Adipocyte (in vitro differentiated cells): ENCODE measurements at regions not wholly inside any gene's neighbourhood (a gene's known extent, or its start where the extent isn't known, plus 50 kb on each side); places are given as distances from the start of the nearest gene placed in this dataset.
A peak's percentile ranks its signal among the peaks of the same experiment; 100 is the strongest.

Experiments used
- DNase-seq: peaks from one replicate; pipeline ENCODE4 v3.0.0-alpha.2; 2015; ENCODE audit warnings: low read depth
- H3K27me3 ChIP-seq: replicated peaks from 2 replicates; pipeline ENCODE4 v1.7.0; 2013; ENCODE audit warnings: mild to moderate bottlenecking, low read length, moderate library complexity; ENCODE audit not compliant: control insufficient read depth, insufficient read depth
- H3K36me3 ChIP-seq: 2 replicates; pipeline ENCODE4 v1.7.0; 2013; ENCODE audit warnings: low read length, mild to moderate bottlenecking, moderate library complexity; ENCODE audit not compliant: control insufficient read depth, insufficient read depth, severe bottlenecking
- H3K4me1 ChIP-seq: 2 replicates; pipeline ENCODE4 v1.7.0; 2013; ENCODE audit warnings: mild to moderate bottlenecking, low read length, moderate library complexity; ENCODE audit not compliant: control insufficient read depth, insufficient read depth
- H3K4me3 ChIP-seq: 2 replicates; pipeline ENCODE4 v1.7.0; 2013; ENCODE audit warnings: mild to moderate bottlenecking, low read length, moderate library complexity
- H3K9ac ChIP-seq: 2 replicates; pipeline ENCODE4 v1.7.0; 2013; ENCODE audit warnings: mild to moderate bottlenecking, low read length, moderate library complexity
- H3K9me3 ChIP-seq: 2 replicates; pipeline ENCODE4 v1.7.0; 2013; ENCODE audit warnings: mild to moderate bottlenecking, low read length, moderate library complexity; ENCODE audit not compliant: control insufficient read depth

DNA sequence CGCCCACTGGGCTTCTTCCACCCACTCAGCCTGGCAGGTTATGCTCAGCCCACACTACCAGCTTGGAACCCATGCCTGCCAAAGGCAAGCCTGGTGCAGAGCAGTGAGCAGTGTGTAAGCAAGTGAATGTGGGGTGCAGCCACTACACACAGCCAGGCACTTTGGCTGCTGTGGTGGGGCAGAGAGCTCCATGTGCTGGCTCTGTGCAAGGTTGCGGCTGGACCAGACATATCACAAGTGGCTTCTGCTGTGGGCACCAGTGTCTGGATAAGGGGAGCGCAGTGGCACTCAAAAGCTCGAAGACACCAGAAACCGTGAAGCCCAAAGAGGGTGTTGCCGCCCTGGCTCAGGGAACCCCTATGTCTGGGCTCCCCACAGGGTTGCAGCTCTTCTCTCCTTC, 563.7 kb downstream of the SI start:
- no peaks in the 10 kb centered on the region for H3K27me3 ChIP-seq
- H3K4me3 ChIP-seq = no peak overlapping the region
- no peak overlapping the region for H3K9ac ChIP-seq
- no peaks in the 10 kb centered on the region for H3K4me1 ChIP-seq
- peaks cover 10% of the 10 kb centered on the region for H3K9me3 ChIP-seq
- H3K36me3 ChIP-seq = no peaks in the 10 kb centered on the region
- no peak for DNase-seq

DNA sequence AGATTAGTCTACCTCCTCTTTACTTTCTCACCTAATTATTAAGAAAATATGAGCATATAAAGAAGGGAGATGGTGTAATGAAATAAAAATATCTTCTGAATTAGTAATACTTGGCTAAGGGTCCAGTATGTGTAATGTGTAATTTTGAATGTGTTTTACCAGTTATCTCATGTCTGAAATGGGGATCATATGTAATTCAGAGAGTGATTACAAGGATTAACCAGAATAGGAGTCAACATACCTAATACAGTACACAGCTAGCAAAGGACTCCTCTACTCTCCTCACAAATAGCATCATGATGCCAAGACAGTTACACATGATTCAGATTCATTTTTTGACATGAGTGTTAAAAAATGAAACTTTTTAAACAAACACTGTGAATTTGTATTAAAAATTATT, 570.4 kb downstream of the SI start:
- Histone ChIP-seq H3K27me3 (no peaks in the 10 kb centered on the region), H3K9ac (no peak overlapping the region), H3K4me1 (peaks cover 5% of the 10 kb centered on the region), H3K36me3 (no peaks in the 10 kb centered on the region), H3K4me3 (no peak overlapping the region), H3K9me3 (no peaks in the 10 kb centered on the region)
- DNase-seq = no peak

DNA sequence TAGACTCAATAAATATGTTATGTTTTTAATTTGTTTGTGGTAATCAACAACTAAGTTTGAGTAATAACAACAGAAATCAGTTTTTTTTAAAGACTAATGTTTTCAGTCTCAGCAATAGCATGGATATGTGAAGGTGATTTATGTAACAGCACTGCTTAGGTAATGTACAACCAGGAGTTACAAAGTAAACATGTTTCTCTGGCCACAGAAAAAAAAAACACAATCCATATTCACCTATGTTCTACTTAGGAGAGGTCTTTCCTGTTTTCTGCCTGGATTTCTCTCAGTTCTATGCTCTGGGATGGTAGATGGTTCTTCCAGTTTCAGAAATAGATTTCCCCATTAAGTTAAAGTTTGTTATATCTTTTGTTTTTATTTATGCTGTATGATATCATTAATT, 579.4 kb downstream of the SI start:
- Histone ChIP-seq H3K27me3 (no peaks in the 10 kb centered on the region), H3K9me3 (no peaks in the 10 kb centered on the region), H3K4me1 (peaks cover 4% of the 10 kb centered on the region), H3K9ac (no peak overlapping the region), H3K4me3 (no peak overlapping the region), H3K36me3 (no peaks in the 10 kb centered on the region)
- DNase-seq = no peak

DNA sequence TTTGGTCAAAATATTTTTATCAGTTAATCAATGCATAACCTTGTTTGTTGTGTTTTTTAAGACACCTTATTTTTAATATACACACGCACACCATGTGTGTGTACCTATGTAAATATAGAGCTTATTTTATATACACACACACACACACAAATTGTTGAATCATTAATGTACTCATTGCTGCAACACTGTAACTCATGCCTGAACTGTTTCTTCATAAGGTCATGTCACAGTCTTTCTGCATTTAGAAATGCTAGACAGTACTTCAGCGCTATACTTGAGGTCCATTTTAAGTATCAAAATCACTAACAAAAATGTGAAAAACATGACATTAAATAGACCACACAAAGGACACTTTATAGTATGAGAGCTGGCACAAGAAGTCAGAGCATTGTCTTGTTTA, 589.4 kb downstream of the SI start:
- Histone ChIP-seq H3K9me3 (no peaks in the 10 kb centered on the region), H3K9ac (no peak overlapping the region), H3K36me3 (no peaks in the 10 kb centered on the region), H3K4me3 (no peak overlapping the region), H3K27me3 (no peaks in the 10 kb centered on the region), H3K4me1 (peaks cover 9% of the 10 kb centered on the region)
- peak; percentile 22 for DNase-seq

DNA sequence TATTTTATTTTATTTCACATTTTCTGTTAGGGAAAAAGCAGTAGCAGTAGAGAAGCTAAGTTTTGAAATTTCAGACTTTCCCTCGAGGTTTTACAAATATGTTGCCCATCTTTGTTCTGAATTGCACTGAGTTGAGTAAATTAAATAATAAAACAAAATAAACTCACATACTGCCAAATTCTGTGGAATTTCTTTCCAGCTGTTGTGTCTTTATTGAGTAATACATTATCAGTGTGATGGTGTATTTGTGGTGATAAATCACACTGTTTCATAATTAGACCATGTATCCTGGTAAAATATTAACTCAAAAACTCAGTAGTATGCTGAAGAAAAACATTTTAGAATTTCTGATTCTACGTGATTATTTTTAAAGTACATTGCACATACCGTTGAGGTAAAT, 592.1 kb downstream of the SI start:
- peak; percentile 72 for DNase-seq

DNA sequence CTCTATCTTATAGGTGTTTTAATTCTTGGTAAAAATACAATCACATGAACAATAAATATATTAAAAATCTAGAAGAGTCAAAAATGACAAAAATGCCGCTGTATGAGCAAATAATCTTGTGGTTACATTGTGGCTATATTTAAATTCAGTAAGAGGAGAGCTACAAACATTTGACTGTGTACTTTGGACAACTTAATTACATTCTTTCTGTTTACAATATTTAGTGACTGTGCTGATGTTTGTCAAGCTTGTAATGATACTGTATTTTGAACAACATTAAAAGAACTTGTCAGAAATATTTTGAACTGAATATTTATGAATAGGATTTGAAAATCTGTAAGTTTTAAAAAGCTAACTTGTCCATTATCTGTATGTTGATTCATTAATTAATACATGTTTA, 598.3 kb downstream of the SI start:
- Histone ChIP-seq H3K4me3 (no peak overlapping the region), H3K4me1 (no peaks in the 10 kb centered on the region), H3K9me3 (no peaks in the 10 kb centered on the region), H3K27me3 (no peaks in the 10 kb centered on the region), H3K9ac (no peak overlapping the region), H3K36me3 (no peaks in the 10 kb centered on the region)
- DNase-seq = no peak

More for the DNA sequence above, 592.1 kb downstream of the SI start:
- H3K4me1 ChIP-seq = peaks cover 9% of the 10 kb centered on the region
- H3K4me3 ChIP-seq = no peak overlapping the region
- H3K27me3 ChIP-seq = no peaks in the 10 kb centered on the region
- H3K9ac ChIP-seq = no peak overlapping the region
- no peaks in the 10 kb centered on the region for H3K9me3 ChIP-seq
- H3K36me3 ChIP-seq = no peaks in the 10 kb centered on the region

DNA sequence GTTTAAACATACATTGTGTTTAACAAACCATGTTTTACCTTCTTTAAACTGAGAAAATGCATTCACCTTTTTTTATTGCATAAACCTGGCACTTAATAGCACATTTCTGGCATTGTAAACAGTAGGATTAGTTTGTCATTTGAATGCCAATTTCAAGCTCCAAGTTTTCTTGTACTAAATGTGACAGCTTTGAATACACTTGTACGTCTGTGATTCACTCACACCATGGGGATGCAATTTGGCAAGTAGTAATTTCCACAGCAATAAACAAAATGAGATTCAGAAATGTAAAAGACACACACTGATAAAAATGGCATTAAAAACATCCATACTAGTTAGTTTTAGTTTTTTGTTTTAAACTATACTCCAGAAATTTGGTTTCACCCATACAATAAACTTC, 598.9 kb downstream of the SI start:
- no peaks in the 10 kb centered on the region for H3K27me3 ChIP-seq
- no peaks in the 10 kb centered on the region for H3K4me1 ChIP-seq
- no peaks in the 10 kb centered on the region for H3K36me3 ChIP-seq
- H3K9me3 ChIP-seq = no peaks in the 10 kb centered on the region
- H3K4me3 ChIP-seq = no peak overlapping the region
- no peak overlapping the region for H3K9ac ChIP-seq
- DNase-seq = no peak

DNA sequence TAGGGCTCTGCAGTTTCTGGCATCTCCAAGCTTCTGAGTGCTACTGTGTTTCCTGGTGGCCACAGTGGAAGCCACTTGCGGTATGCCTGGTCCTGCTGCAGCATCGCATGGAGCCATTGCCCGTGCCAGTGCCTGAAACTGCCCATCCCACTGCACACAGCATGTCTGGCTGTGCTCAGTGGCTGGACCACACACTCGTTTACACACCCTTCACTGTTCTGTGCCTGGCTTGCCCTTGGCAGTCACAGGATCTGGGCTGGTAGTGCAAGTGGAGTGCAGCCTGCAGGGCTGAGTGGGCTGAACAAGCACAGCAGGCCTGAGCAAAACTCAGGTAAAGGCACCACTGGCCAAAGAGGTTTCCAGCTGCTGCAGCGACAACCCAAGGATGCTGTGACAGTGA, 600.0 kb downstream of the SI start:
- no peak for DNase-seq
- no peak overlapping the region for H3K4me3 ChIP-seq

DNA sequence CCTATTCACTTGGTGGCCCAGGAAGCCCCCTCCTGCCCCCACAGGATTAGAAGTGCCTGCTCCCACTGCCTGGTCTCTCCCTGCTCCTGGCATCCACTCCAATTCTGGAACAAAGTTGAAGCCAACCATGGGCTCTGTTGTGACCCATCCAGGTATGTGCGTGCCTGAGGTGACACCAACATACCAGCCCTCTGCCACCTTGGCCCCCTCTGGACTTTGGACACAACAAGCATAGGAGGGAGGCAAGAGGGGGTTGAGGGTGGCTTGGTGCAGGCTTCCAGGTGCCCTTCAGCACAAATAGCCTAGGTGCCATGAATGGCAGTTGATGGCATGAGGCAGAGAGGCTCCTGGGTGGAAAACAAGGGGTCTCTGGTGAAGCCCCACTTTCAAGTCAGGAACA, 600.9 kb downstream of the SI start:
- DNase-seq = no peak
- no peaks in the 10 kb centered on the region for H3K27me3 ChIP-seq
- H3K9ac ChIP-seq = no peak overlapping the region
- H3K36me3 ChIP-seq = no peaks in the 10 kb centered on the region
- no peaks in the 10 kb centered on the region for H3K4me1 ChIP-seq
- H3K4me3 ChIP-seq = no peak overlapping the region
- H3K9me3 ChIP-seq = no peaks in the 10 kb centered on the region

More for the DNA sequence above, 600.0 kb downstream of the SI start:
- Histone ChIP-seq H3K36me3 (no peaks in the 10 kb centered on the region), H3K4me1 (no peaks in the 10 kb centered on the region), H3K27me3 (no peaks in the 10 kb centered on the region), H3K9ac (no peak overlapping the region), H3K9me3 (no peaks in the 10 kb centered on the region)

DNA sequence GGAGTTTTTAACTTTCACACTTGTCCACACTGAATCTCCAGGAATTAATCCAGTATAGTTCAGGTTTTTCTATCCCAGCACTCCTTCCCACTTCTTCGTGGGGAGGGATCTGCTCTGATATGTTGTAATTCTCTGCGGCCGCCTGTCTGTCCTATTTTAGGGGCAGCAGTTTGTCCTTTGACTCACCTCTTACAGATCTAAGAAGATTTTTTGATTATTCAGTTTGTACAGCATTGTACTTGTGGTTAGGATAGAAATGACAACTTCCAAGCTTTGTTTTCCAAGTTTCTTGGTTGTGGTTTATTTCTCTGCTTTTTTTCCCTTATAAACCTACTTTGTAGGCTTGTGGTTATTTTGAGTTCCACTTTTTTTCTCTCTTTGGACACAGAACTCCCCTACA, 601.7 kb downstream of the SI start:
- no peaks in the 10 kb centered on the region for H3K4me1 ChIP-seq
- no peak overlapping the region for H3K9ac ChIP-seq
- no peak overlapping the region for H3K4me3 ChIP-seq
- no peaks in the 10 kb centered on the region for H3K9me3 ChIP-seq
- no peaks in the 10 kb centered on the region for H3K27me3 ChIP-seq
- no peaks in the 10 kb centered on the region for H3K36me3 ChIP-seq
- DNase-seq = no peak

DNA sequence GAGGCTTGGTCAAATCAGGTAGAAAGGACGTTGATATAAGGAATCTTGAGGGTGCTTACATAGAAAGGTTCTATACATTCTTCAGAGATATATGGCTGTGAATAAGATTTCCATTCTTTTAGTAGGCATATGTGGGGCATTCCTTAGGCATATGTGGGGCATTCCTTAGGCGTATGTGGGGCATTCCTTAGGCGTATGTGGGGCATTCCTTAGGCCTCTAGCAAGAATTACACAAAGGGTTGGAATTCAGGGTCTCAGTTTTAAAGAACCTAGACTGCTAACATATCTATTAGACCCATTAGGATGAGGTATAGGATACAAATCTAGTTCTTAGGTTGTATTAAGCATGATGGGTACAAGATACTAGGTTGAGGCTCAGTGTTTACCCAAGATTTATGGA, 607.8 kb downstream of the SI start:
- Histone ChIP-seq H3K4me3 (no peak overlapping the region), H3K4me1 (no peaks in the 10 kb centered on the region), H3K9ac (no peak overlapping the region), H3K27me3 (no peaks in the 10 kb centered on the region), H3K36me3 (no peaks in the 10 kb centered on the region), H3K9me3 (peaks cover 10% of the 10 kb centered on the region)
- DNase-seq = peak; percentile 51

DNA sequence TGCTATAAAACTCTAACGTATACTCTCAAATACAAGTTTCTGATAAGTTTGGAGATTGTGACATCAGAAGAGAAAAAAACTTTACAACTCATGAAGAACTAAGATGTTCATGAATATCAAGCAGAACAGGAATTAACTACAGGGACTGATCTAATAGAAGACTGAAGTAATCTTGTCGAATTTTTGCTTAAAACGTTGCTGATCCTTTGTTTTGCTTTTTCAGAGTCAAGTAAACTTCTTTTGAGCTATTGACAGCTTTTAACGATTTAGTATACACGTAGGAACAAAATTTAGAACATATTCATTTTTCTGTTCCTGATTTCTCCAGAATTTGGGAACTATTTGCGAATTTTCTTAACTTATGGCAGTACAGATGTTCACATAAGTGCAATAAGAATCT, 610.2 kb downstream of the SI start:
- Histone ChIP-seq H3K27me3 (no peaks in the 10 kb centered on the region), H3K4me1 (no peaks in the 10 kb centered on the region), H3K36me3 (no peaks in the 10 kb centered on the region), H3K9me3 (peaks cover 10% of the 10 kb centered on the region), H3K9ac (no peak overlapping the region), H3K4me3 (no peak overlapping the region)
- no peak for DNase-seq
